B cell (primary cell): ENCODE measurements at regions not wholly inside any gene's neighbourhood (a gene's known extent, or its start where the extent isn't known, plus 50 kb on each side); places are given as distances from the start of the nearest gene placed in this dataset.
"Not testable (repeated sequence)": the region's sequence is repeated elsewhere in the genome, so short reads cannot be mapped to it uniquely, and the experiment has no call there.

Experiments used
- ATAC-seq: fragments of 200-7000 bp; cut with Tn5 transposase; one replicate; pipeline ENCODE4 v1.10.0; 2021; ENCODE audit warnings: low read depth, mild to moderate bottlenecking, moderate number of reproducible peaks, moderate library complexity
- CTCF ChIA-PET: fragments of 350-600 bp; sonication (Branson Sonifier 250); formaldehyde crosslinking; loops from one replicate; lab custom pipeline; 2021; ENCODE audit warnings: antibody characterized with exemption, inconsistent platforms; lab: Charles Lee
- POLR2A ChIA-PET: fragments of 350-600 bp; sonication (Branson Sonifier 250); formaldehyde crosslinking; loops from one replicate; lab custom pipeline; 2021; ENCODE audit warnings: antibody characterized with exemption; lab: Charles Lee
- DNase-seq: peaks from one replicate; pipeline ENCODE4 v3.0.0; 2013
- H2AFZ ChIP-seq: 2 replicates; pipeline ENCODE4 v1.6.1; 2012; ENCODE audit warnings: mild to moderate bottlenecking, low read depth, low read length; ENCODE audit not compliant: insufficient read depth, poor library complexity, severe bottlenecking
- H3K27ac ChIP-seq, 2 donors: 1 replicate in 1 of 2; 2 replicates in 1 of 2; pipeline ENCODE4 v1.5.1; 2012 to 2013; ENCODE audit warnings: low read length in 2 of 2, mild to moderate bottlenecking in 2 of 2, moderate library complexity in 1 of 2
- H3K27me3 ChIP-seq, 4 experiments: fragments of 200-600 bp in 1 of 4; sonication (generic) in 1 of 4; replicated peaks in 1 of 4; 1 replicate in 2 of 4; 2 replicates in 2 of 4; pipeline versions ENCODE4 v1.6.1 to v1.7.0; 2013 to 2016; ENCODE audit warnings: low read length in 3 of 4, mild to moderate bottlenecking in 2 of 4, mixed read lengths in 1 of 4, moderate library complexity in 1 of 4; ENCODE audit not compliant: insufficient read depth in 4 of 4, control insufficient read depth in 3 of 4; ENCODE audit errors: control extremely low read depth in 1 of 4
- H3K36me3 ChIP-seq, 2 experiments: replicated peaks in 1 of 2; 1 replicate in 1 of 2; 2 replicates in 1 of 2; pipeline versions ENCODE4 v1.6.1 to v1.7.1; 2013; ENCODE audit warnings: low read length in 1 of 2; ENCODE audit not compliant: insufficient read depth in 2 of 2, control insufficient read depth in 1 of 2; ENCODE audit errors: control extremely low read depth in 1 of 2, extremely low read depth in 1 of 2
- H3K4me1 ChIP-seq, 2 donors: fragments of 200-600 bp in 1 of 2; sonication (generic) in 1 of 2; 1 replicate in 1 of 2; 2 replicates in 1 of 2; pipeline versions ENCODE4 v1.5.1 to v1.6.1; 2013 to 2017; ENCODE audit warnings: low read length in 2 of 2; ENCODE audit not compliant: control insufficient read depth in 2 of 2, insufficient read depth in 2 of 2
- H3K4me2 ChIP-seq: replicated peaks from 2 replicates; pipeline ENCODE3; 2012; ENCODE audit warnings: mild to moderate bottlenecking, low read depth, low read length; ENCODE audit not compliant: poor library complexity, severe bottlenecking
- H3K4me3 ChIP-seq, 5 experiments: fragments of 200-600 bp in 1 of 5; sonication (generic) in 1 of 5; 1 replicate in 3 of 5; 2 replicates in 2 of 5; pipeline versions ENCODE4 v1.5.1 to v1.7.0; 2011 to 2016; ENCODE audit warnings: low read length in 4 of 5, mild to moderate bottlenecking in 4 of 5, low read depth in 2 of 5, control low read depth in 1 of 5, moderate library complexity in 1 of 5; ENCODE audit not compliant: insufficient read depth in 1 of 5; ENCODE audit errors: control extremely low read depth in 1 of 5, extremely low read depth in 1 of 5
- H3K79me2 ChIP-seq: fragments of 200-600 bp; sonication (generic); one replicate; pipeline ENCODE4 v1.6.0; 2016; ENCODE audit warnings: low read length; ENCODE audit not compliant: control insufficient read depth, insufficient read depth
- H3K9ac ChIP-seq: fragments of 200-600 bp; sonication (generic); 2 replicates; pipeline ENCODE4 v1.6.1; 2017; ENCODE audit warnings: mild to moderate bottlenecking, low read length, moderate library complexity
- H3K9me3 ChIP-seq, 3 donors: one replicate each; pipeline versions ENCODE4 v1.6.1 to v1.7.1; 2013; ENCODE audit warnings: low read length in 2 of 3; ENCODE audit not compliant: control insufficient read depth in 2 of 3, insufficient read depth in 1 of 3; ENCODE audit errors: control extremely low read depth in 1 of 3
- H4K20me1 ChIP-seq: 2 replicates; pipeline ENCODE4 v1.6.0; 2012; ENCODE audit warnings: mild to moderate bottlenecking, low read length; ENCODE audit not compliant: insufficient read depth, control insufficient read depth, poor library complexity, severe bottlenecking
- H3K27ac Mint-ChIP-seq: one replicate; pipeline ENCODE4 v1.8.0; 2021; ENCODE audit warnings: mixed read lengths
- H3K27me3 Mint-ChIP-seq: one replicate; pipeline ENCODE4 v1.8.0; 2021; ENCODE audit warnings: mixed read lengths
- H3K4me1 Mint-ChIP-seq: one replicate; pipeline ENCODE4 v1.8.0; 2021; ENCODE audit warnings: mixed read lengths
- H3K4me3 Mint-ChIP-seq: one replicate; pipeline ENCODE4 v1.8.0; 2021; ENCODE audit warnings: mixed read lengths
- H3K9me3 Mint-ChIP-seq: one replicate; pipeline ENCODE4 v1.8.0; 2022; ENCODE audit warnings: mixed read lengths; ENCODE audit not compliant: insufficient read depth
- EZH2 ChIP-seq: IDR thresholded peaks from 2 replicates; pipeline ENCODE4 v1.6.1; 2012; ENCODE audit warnings: borderline replicate concordance, low read depth, mild to moderate bottlenecking, moderate library complexity, low read length; ENCODE audit not compliant: insufficient read depth, poor library complexity, severe bottlenecking
- WGBS: methylation state at CpG from one replicate; pipeline ENCODE4 v1.1.5; 2013; ENCODE audit warnings: missing lambda C conversion rate; ENCODE audit not compliant: insufficient coverage; 5-methylcytosine and 5-hydroxymethylcytosine counted together
- intact Hi-C: fragments of 100-400 bp; cut with micrococcal nuclease; formaldehyde crosslinking; loops from one replicate; pipeline ENCODE4 v1.10.0; 2022
- TF ChIP-seq, protein P1 (sequence below): fragments of 200-600 bp; IDR thresholded peaks from one replicate; pipeline ENCODE4 v1.8.0; 2022; ENCODE audit warnings: antibody characterized with exemption, mild to moderate bottlenecking

DNA sequence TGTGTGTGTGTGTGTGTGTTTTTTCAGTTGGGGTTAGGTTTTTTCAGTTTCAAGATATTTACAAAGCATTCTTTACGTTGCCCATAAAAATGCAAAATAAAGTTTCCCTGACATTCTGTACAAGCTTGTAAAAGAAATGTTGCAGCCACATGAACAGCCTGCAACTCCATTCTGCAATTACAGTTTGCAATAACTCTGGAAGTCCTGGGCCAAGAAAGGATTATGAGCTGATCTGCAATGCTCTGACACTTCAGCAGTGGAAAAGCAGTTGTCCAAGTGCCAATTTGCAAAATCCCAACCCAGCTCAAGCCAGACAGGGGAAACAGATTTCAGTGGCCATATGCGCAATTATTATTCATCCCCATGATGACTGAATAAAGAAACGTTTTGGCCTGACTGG lies 322.1 kb downstream of the MEX3B start:
- intact Hi-C loops: no loop called here
- ATAC-seq: no peak
- Histone ChIP-seq H3K27me3 (no peaks in the 10 kb centered on the region), H2AFZ (no peak overlapping the region), H3K4me1 (no peaks in the 10 kb centered on the region), H3K9ac (no peak overlapping the region), H4K20me1 (no peaks in the 10 kb centered on the region), H3K4me3 (no peak overlapping the region), H3K27ac (no peak overlapping the region), H3K79me2 (no peaks in the 10 kb centered on the region), H3K4me2 (no peak overlapping the region), H3K36me3 (no peaks in the 10 kb centered on the region), H3K9me3 (no peaks in the 10 kb centered on the region)
- no peak overlapping the region for H3K27ac Mint-ChIP-seq
- DNase-seq: no peak
- CTCF ChIA-PET: no interaction called here
- POLR2A ChIA-PET: no interaction called here
- peaks cover 5% of the 10 kb centered on the region for H3K27me3 Mint-ChIP-seq
- TF ChIP-seq EZH2: no peak
- TF ChIP-seq, protein P1, sequence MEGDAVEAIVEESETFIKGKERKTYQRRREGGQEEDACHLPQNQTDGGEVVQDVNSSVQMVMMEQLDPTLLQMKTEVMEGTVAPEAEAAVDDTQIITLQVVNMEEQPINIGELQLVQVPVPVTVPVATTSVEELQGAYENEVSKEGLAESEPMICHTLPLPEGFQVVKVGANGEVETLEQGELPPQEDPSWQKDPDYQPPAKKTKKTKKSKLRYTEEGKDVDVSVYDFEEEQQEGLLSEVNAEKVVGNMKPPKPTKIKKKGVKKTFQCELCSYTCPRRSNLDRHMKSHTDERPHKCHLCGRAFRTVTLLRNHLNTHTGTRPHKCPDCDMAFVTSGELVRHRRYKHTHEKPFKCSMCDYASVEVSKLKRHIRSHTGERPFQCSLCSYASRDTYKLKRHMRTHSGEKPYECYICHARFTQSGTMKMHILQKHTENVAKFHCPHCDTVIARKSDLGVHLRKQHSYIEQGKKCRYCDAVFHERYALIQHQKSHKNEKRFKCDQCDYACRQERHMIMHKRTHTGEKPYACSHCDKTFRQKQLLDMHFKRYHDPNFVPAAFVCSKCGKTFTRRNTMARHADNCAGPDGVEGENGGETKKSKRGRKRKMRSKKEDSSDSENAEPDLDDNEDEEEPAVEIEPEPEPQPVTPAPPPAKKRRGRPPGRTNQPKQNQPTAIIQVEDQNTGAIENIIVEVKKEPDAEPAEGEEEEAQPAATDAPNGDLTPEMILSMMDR: no peak
- H3K9me3 Mint-ChIP-seq: no peaks in the 10 kb centered on the region
- H3K4me3 Mint-ChIP-seq: no peak overlapping the region
- 83% methylated on average over 3 of the region's 3 CpGs for WGBS
- no peaks in the 10 kb centered on the region for H3K4me1 Mint-ChIP-seq

DNA sequence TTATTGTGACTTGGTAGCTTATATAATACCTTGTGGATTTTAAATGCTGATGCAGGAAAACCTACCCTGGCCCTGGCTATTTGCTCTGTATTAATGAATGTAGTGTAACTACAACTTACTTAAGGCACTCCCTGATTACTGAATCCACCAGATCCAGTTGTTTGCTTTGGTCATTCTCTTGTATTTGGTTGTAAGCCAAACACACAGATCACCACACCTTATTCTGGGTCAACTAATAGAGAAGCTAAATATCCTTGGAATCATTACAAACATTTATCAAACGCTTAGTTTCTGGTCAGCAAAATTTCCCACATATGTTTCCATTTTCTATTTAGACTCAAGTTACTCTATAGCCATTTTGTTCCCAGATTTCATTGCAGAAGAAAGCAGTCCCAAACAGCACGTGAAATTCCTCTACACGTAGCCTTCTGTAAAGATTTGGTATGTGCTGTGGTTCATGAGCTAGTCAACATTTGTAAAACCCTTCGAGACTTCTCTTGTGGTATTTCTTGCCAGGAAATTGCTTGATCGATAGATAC lies 322.6 kb downstream of the MEX3B start:
- no peak for TF ChIP-seq EZH2
- TF ChIP-seq, protein P1: no peak
- H3K9ac ChIP-seq: no peak overlapping the region
- H3K27me3 ChIP-seq: no peaks in the 10 kb centered on the region
- peaks cover 6% of the 10 kb centered on the region for H3K27me3 Mint-ChIP-seq
- CTCF ChIA-PET: no interaction called here
- H3K4me3 Mint-ChIP-seq: no peak overlapping the region
- H3K36me3 ChIP-seq: no peaks in the 10 kb centered on the region
- no peaks in the 10 kb centered on the region for H3K4me1 ChIP-seq
- H3K4me3 ChIP-seq: no peak overlapping the region
- POLR2A ChIA-PET: no interaction called here
- WGBS: 82% methylated on average over 3 of the region's 5 CpGs
- H3K9me3 ChIP-seq: no peaks in the 10 kb centered on the region
- H3K27ac ChIP-seq: no peak overlapping the region
- no peak for DNase-seq
- H4K20me1 ChIP-seq: no peaks in the 10 kb centered on the region
- no peak overlapping the region for H3K4me2 ChIP-seq
- intact Hi-C loops: no loop called here
- no peak overlapping the region for H3K27ac Mint-ChIP-seq
- H3K79me2 ChIP-seq: no peaks in the 10 kb centered on the region
- no peak overlapping the region for H2AFZ ChIP-seq
- H3K9me3 Mint-ChIP-seq: no peaks in the 10 kb centered on the region
- H3K4me1 Mint-ChIP-seq: no peaks in the 10 kb centered on the region
- ATAC-seq: no peak

DNA sequence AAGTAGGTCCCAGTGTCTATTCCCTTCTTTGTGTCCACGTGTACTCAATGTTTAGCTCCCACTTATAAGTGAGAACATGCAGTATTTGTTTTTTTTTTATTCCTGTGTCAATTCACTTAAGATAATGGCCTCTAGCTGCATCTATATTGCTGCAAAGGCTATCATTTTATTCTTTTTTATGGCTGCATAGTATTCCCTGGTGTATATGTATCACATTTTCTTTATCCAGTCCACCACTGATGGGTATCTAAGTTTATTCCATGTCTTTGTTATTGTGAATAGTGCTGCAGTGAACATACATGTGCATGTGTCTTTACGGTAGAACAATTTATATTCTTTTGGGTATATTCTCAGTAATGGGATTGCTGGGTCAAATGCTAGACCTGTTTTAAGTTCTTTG lies 329.4 kb downstream of the MEX3B start:
- H3K27ac Mint-ChIP-seq, H3K4me2 ChIP-seq, intact Hi-C loops, POLR2A ChIA-PET, H3K9me3 ChIP-seq, H3K27me3 ChIP-seq, ATAC-seq, H3K4me3 Mint-ChIP-seq, H3K9ac ChIP-seq, CTCF ChIA-PET, H3K4me1 ChIP-seq, H3K27ac ChIP-seq, H3K9me3 Mint-ChIP-seq, H3K79me2 ChIP-seq, DNase-seq, H4K20me1 ChIP-seq, H3K36me3 ChIP-seq, H3K4me1 Mint-ChIP-seq, H2AFZ ChIP-seq, H3K4me3 ChIP-seq: not testable (repeated sequence)
- WGBS: 100% methylated on average over 1 of the region's 2 CpGs
- H3K27me3 Mint-ChIP-seq: peaks cover 12% of the 10 kb centered on the region
